SHP77 treated with DMSO at 0.1 percent for 48 hours (cell line): ENCODE measurements at regions not wholly inside any gene's neighbourhood (a gene's known extent, or its start where the extent isn't known, plus 50 kb on each side); places are given as distances from the start of the nearest gene placed in this dataset.

ENCODE experiments used
- DNase-seq: peaks from one replicate; lab custom pipeline; 2025; lab: John Stamatoyannopoulos, UW

GRCh38 chr14:62546862-62547474 lies 498.3 kb downstream of the KCNH5 start:
- no peak for DNase-seq

GRCh38 chr14:62557416-62557815 lies 487.8 kb downstream of the KCNH5 start:
- no peak for DNase-seq

GRCh38 chr14:62558451-62558850 lies 486.8 kb downstream of the KCNH5 start:
- DNase-seq, result no peak

- no peak for DNase-seq
Measured at GRCh38 chr14:62585247-62585646, 460.0 kb downstream of the KCNH5 start.

GRCh38 chr14:62592877-62593276 lies 452.4 kb downstream of the KCNH5 start:
- DNase-seq, result no peak

GRCh38 chr14:62597143-62597542 lies 448.1 kb downstream of the KCNH5 start:
- no peak for DNase-seq

- no peak for DNase-seq
Measured at GRCh38 chr14:62599616-62600385, 445.5 kb downstream of the KCNH5 start.

- no peak for DNase-seq
Measured at GRCh38 chr14:62602712-62603111, 442.5 kb downstream of the KCNH5 start.

GRCh38 chr14:62604524-62604923 lies 440.7 kb downstream of the KCNH5 start:
- no peak for DNase-seq

GRCh38 chr14:62614122-62614521 lies 431.1 kb downstream of the KCNH5 start:
- DNase-seq, result no peak

GRCh38 chr14:62616668-62617067 lies 428.6 kb downstream of the KCNH5 start:
- no peak for DNase-seq

- DNase-seq, result no peak
Measured at GRCh38 chr14:62626416-62626815, 418.8 kb downstream of the KCNH5 start.

- DNase-seq, result no peak
Measured at GRCh38 chr14:62629176-62629725, 416.0 kb downstream of the KCNH5 start.

- no peak for DNase-seq
Measured at GRCh38 chr14:62631176-62631575, 414.1 kb downstream of the KCNH5 start.

- DNase-seq, result no peak
Measured at GRCh38 chr14:62632771-62633170, 412.5 kb downstream of the KCNH5 start.

- DNase-seq, result no peak
Measured at GRCh38 chr14:62645649-62646048, 399.6 kb downstream of the KCNH5 start.
